Activated CD8-positive, alpha-beta T cell treated with anti-CD3 and anti-CD28 coated beads for 36 hours (primary cell): ENCODE measurements at regions not wholly inside any gene's neighbourhood (a gene's known extent, or its start where the extent isn't known, plus 50 kb on each side); places are given as distances from the start of the nearest gene placed in this dataset.

Source experiments
- ATAC-seq: fragments of 200-7000 bp; cut with Tn5 transposase; one replicate; pipeline ENCODE4 v1.10.0; 2021; ENCODE audit warnings: mild to moderate bottlenecking, moderate library complexity
- CTCF ChIA-PET: fragments of 350-600 bp; sonication (Branson Sonifier 250); formaldehyde crosslinking; loops from one replicate; lab custom pipeline; 2021; ENCODE audit warnings: antibody characterized with exemption; lab: Charles Lee
- POLR2A ChIA-PET: fragments of 350-600 bp; sonication (Branson Sonifier 250); formaldehyde crosslinking; loops from one replicate; lab custom pipeline; 2021; ENCODE audit warnings: antibody characterized with exemption; lab: Charles Lee
- DNase-seq: peaks from one replicate; pipeline ENCODE4 v3.0.0-alpha.2; 2020
- H3K27ac Mint-ChIP-seq: one replicate; pipeline ENCODE4 v1.8.0; 2021; ENCODE audit warnings: mild to moderate bottlenecking, mixed read lengths
- H3K27me3 Mint-ChIP-seq: one replicate; pipeline ENCODE4 v1.8.0; 2021; ENCODE audit warnings: mixed read lengths
- H3K36me3 Mint-ChIP-seq: one replicate; pipeline ENCODE4 v1.8.0; 2021; ENCODE audit warnings: low read depth, mixed read lengths
- H3K4me1 Mint-ChIP-seq: one replicate; pipeline ENCODE4 v1.8.0; 2021; ENCODE audit warnings: low read depth, mixed read lengths
- H3K4me3 Mint-ChIP-seq: one replicate; pipeline ENCODE4 v1.8.0; 2021; ENCODE audit warnings: mild to moderate bottlenecking, moderate library complexity, mixed read lengths
- H3K9me3 Mint-ChIP-seq: one replicate; pipeline ENCODE4 v1.8.0; 2021; ENCODE audit warnings: mixed read lengths
- CTCF ChIP-seq: fragments of 200-600 bp; IDR thresholded peaks from one replicate; pipeline ENCODE4 v1.8.0; 2022; ENCODE audit warnings: antibody characterized with exemption, mild to moderate bottlenecking
- intact Hi-C: fragments of 100-400 bp; cut with micrococcal nuclease; formaldehyde crosslinking; loops from one replicate; pipeline ENCODE4 v1.10.0; 2022

DNA sequence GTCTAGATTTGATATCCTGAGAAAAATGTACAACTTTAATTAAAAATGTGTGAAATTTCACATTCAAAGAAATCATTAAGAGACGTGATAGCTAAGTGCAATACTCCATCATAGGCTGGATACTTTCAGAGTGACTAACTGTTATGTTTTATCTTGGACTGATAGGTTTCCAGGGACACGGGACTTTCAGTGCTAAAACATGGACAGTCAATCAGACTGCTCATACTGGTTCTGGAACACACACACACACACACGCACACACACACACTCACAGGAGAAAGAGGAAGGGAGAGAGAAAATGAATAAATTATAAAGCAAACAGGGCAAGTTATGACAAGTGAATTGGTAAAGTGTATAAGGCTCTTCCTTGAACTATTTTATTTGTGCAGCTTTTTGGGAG, 955.9 kb downstream of the SLITRK5 start:
- Mint-ChIP-seq H3K36me3 (no peaks in the 10 kb centered on the region), H3K9me3 (peaks cover 15% of the 10 kb centered on the region), H3K4me3 (no peak overlapping the region), H3K27me3 (no peaks in the 10 kb centered on the region), H3K4me1 (peaks cover 12% of the 10 kb centered on the region), H3K27ac (no peak overlapping the region)
- intact Hi-C loops, result no loop called here
- ChIA-PET CTCF (no interaction called here), POLR2A (no interaction called here)
- ATAC-seq (no peak), DNase-seq (no peak)
- no peak for TF ChIP-seq CTCF

- Mint-ChIP-seq H3K4me3 (no peak overlapping the region), H3K9me3 (peaks cover 15% of the 10 kb centered on the region), H3K27ac (no peak overlapping the region), H3K27me3 (no peaks in the 10 kb centered on the region), H3K36me3 (no peaks in the 10 kb centered on the region), H3K4me1 (no peaks in the 10 kb centered on the region)
- POLR2A ChIA-PET, result no interaction called here
- intact Hi-C loops, result no loop called here
- no peak for ATAC-seq
- DNase-seq, result no peak
- CTCF ChIA-PET, result interaction anchor here (1.5 kb wide), 1 partner anchor 11 kb away, joined by 3 read pairs; no protein-coding TSS in a partner anchor
- no peak for TF ChIP-seq CTCF
Measured at GRCh38 chr13:88628882-88629281, 957.7 kb downstream of the SLITRK5 start.

- Mint-ChIP-seq H3K4me3 (no peak overlapping the region), H3K27ac (no peak overlapping the region), H3K4me1 (no peaks in the 10 kb centered on the region), H3K9me3 (peaks cover 4% of the 10 kb centered on the region), H3K27me3 (no peaks in the 10 kb centered on the region), H3K36me3 (no peaks in the 10 kb centered on the region)
- POLR2A ChIA-PET, result no interaction called here
- no peak for TF ChIP-seq CTCF
- DNase-seq (no peak), ATAC-seq (no peak)
- CTCF ChIA-PET, result no interaction called here
- intact Hi-C loops, result no loop called here
Measured at GRCh38 chr13:88637935-88638334, 966.8 kb downstream of the SLITRK5 start.

DNA sequence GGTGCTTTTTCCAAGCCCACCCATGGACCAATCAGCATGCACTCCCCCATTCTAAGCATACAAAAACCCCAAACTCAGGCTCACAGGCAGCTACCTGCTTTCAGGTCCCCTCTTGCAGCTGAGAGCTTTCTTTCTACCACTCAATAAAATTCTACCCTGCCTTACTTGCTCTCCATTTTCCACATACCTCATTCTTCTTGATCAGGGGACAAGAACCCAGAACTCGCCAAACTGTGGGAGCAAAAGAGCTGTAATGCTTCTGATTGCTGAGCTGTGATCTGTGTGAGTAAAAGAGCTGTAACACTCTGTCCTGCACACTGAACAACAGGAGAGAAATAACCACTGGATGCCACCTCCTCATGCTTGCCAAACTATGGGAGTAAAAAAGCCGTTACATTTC, 972.1 kb downstream of the SLITRK5 start:
- intact Hi-C loops, result no loop called here
- Mint-ChIP-seq H3K36me3 (no peaks in the 10 kb centered on the region), H3K4me1 (no peaks in the 10 kb centered on the region), H3K27me3 (no peaks in the 10 kb centered on the region), H3K4me3 (no peak overlapping the region), H3K27ac (no peak overlapping the region), H3K9me3 (peaks cover 8% of the 10 kb centered on the region)
- no peak for ATAC-seq
- ChIA-PET POLR2A (no interaction called here), CTCF (no interaction called here)
- no peak for DNase-seq
- TF ChIP-seq CTCF, result no peak

DNA sequence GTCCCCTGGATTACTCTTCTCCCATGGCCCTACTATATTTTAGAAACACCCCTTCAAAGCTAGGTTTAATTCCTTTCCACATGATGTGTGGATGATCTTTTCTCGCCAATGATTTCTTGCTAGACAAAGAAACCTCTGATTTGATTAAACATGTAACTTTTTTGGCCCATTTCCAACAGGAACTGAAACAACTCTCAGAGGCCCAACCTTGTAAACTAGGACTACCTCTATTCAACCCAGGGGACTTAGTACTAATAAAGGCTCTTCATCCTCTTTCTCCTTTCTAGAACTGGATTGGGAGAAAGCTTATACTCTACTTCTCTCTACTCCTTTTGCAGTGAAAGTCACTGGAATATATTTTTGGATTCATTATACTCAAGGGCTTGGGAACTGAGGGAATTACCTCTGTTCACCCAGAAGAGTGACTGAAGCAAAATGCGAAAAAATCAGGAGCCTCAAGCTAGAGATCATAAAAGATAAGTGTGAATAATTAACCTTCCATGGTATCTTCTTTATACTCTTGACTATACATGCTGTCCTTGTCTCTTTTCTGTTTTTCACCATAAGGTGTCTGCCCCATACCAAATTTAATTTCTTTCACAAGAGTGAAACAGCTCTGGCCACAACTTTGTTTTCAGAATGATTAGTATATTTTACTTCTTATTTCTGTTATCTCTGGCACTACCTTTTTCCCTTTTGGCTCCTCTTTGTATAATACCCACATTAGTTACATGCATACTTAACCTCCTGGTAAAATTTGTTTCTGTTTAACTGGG, 977.6 kb downstream of the SLITRK5 start:
- ATAC-seq (no peak), DNase-seq (no peak)
- Mint-ChIP-seq H3K36me3 (no peaks in the 10 kb centered on the region), H3K27ac (no peak overlapping the region), H3K9me3 (peaks cover 9% of the 10 kb centered on the region), H3K4me3 (no peak overlapping the region), H3K4me1 (peaks cover 8% of the 10 kb centered on the region), H3K27me3 (no peaks in the 10 kb centered on the region)
- ChIA-PET POLR2A (no interaction called here), CTCF (no interaction called here)
- intact Hi-C loops, result no loop called here
- no peak for TF ChIP-seq CTCF
